GM23338 (cell line): ENCODE measurements at regions not wholly inside any gene's neighbourhood (a gene's known extent, or its start where the extent isn't known, plus 50 kb on each side); places are given as distances from the start of the nearest gene placed in this dataset.
A peak's percentile ranks its signal among the peaks of the same experiment; 100 is the strongest.

Source experiments
- ATAC-seq: fragments of 200-7000 bp; cut with Tn5 transposase; 3 replicates; pipeline ENCODE4 v1.9.1; 2020
- DNase-seq: peaks from one replicate; pipeline ENCODE4 v3.0.0-alpha.2; 2015; ENCODE audit warnings: low spot score
- H2AFZ ChIP-seq: fragments of 200-600 bp; sonication (generic); 2 replicates; pipeline ENCODE4 v1.8.0; 2016; ENCODE audit warnings: antibody characterized with exemption, mild to moderate bottlenecking, moderate library complexity
- H3F3A ChIP-seq: fragments of 200-600 bp; sonication (generic); replicated peaks from 2 replicates; pipeline ENCODE4 v1.8.0; 2017; ENCODE audit warnings: antibody characterized with exemption, mixed run types, low read depth
- H3K27ac ChIP-seq: fragments of 200-600 bp; sonication (generic); 2 replicates; pipeline ENCODE4 v1.6.1; 2016; ENCODE audit warnings: low read depth
- H3K27me3 ChIP-seq: fragments of 200-600 bp; sonication (generic); 2 replicates; pipeline ENCODE4 v1.8.0; 2016; ENCODE audit warnings: mild to moderate bottlenecking, mixed run types, moderate library complexity; ENCODE audit not compliant: insufficient read depth
- H3K36me3 ChIP-seq: fragments of 200-600 bp; sonication (generic); 2 replicates; pipeline ENCODE4 v1.8.0; 2016; ENCODE audit warnings: mild to moderate bottlenecking; ENCODE audit not compliant: insufficient read depth
- H3K4me1 ChIP-seq: fragments of 200-600 bp; sonication (generic); 2 replicates; pipeline ENCODE4 v1.8.0; 2016; ENCODE audit warnings: mild to moderate bottlenecking, moderate library complexity; ENCODE audit not compliant: insufficient read depth
- H3K4me2 ChIP-seq: fragments of 200-600 bp; sonication (generic); 2 replicates; pipeline ENCODE4 v1.7.1; 2017; ENCODE audit warnings: mixed run types
- H3K4me3 ChIP-seq: fragments of 200-600 bp; sonication (generic); 2 replicates; pipeline ENCODE4 v1.6.1; 2016; ENCODE audit warnings: mixed run types
- H3K79me2 ChIP-seq: fragments of 200-600 bp; sonication (generic); replicated peaks from 2 replicates; pipeline ENCODE4 v1.8.0; 2017; ENCODE audit warnings: mild to moderate bottlenecking; ENCODE audit not compliant: insufficient read depth
- H3K9me2 ChIP-seq: fragments of 200-600 bp; sonication (generic); 2 replicates; pipeline ENCODE4 v1.8.0; 2017; ENCODE audit not compliant: insufficient read depth
- H4K20me1 ChIP-seq: fragments of 200-600 bp; sonication (generic); replicated peaks from 2 replicates; pipeline ENCODE4 v1.8.0; 2017; ENCODE audit warnings: mild to moderate bottlenecking; ENCODE audit not compliant: insufficient read depth
- H3K27ac Mint-ChIP-seq: 2 replicates; pipeline ENCODE4 v1.8.0; 2020; ENCODE audit warnings: inconsistent platforms, mild to moderate bottlenecking, moderate library complexity, mixed read lengths
- H3K27me3 Mint-ChIP-seq: 3 replicates; pipeline ENCODE4 v1.8.0; 2022; ENCODE audit warnings: low read depth, mild to moderate bottlenecking, moderate library complexity, mixed read lengths, inconsistent platforms; ENCODE audit not compliant: insufficient read depth, poor library complexity
- H3K36me3 Mint-ChIP-seq: 3 replicates; pipeline ENCODE4 v1.8.0; 2021; ENCODE audit warnings: low read depth, mild to moderate bottlenecking, inconsistent platforms, moderate library complexity, mixed read lengths
- H3K4me1 Mint-ChIP-seq: 3 replicates; pipeline ENCODE4 v1.8.0; 2020; ENCODE audit warnings: mild to moderate bottlenecking, inconsistent platforms, mixed read lengths
- H3K4me3 Mint-ChIP-seq: 3 replicates; pipeline ENCODE4 v1.8.0; 2021; ENCODE audit warnings: moderate library complexity, mild to moderate bottlenecking, inconsistent platforms, mixed read lengths
- H3K9me3 Mint-ChIP-seq: 3 replicates; pipeline ENCODE4 v1.8.0; 2020; ENCODE audit warnings: moderate library complexity, mild to moderate bottlenecking, inconsistent platforms, mixed read lengths
- ETS1 ChIP-seq: IDR thresholded peaks from 2 replicates; pipeline ENCODE4 v1.6.1; 2016; ENCODE audit warnings: antibody characterized with exemption
- EZH2 ChIP-seq: fragments of 200-600 bp; sonication (generic); IDR thresholded peaks from one replicate; pipeline ENCODE4 v1.8.0; 2017; ENCODE audit warnings: antibody characterized with exemption, mild to moderate bottlenecking, low read depth; ENCODE audit not compliant: unreplicated experiment
- EZH2phosphoT487 ChIP-seq: fragments of 200-600 bp; sonication (generic); IDR thresholded peaks from one replicate; pipeline ENCODE4 v1.8.1; 2018; ENCODE audit warnings: antibody characterized with exemption; ENCODE audit not compliant: unreplicated experiment
- JUNB ChIP-seq: IDR thresholded peaks from one replicate; pipeline ENCODE4 v1.6.1; 2016; ENCODE audit warnings: antibody characterized with exemption; ENCODE audit not compliant: unreplicated experiment
- NANOG ChIP-seq: IDR thresholded peaks from 2 replicates; pipeline ENCODE4 v1.6.1; 2016; ENCODE audit warnings: antibody characterized with exemption, borderline replicate concordance
- POLR2AphosphoS5 ChIP-seq: IDR thresholded peaks from 2 replicates; pipeline ENCODE4 v1.6.1; 2016; ENCODE audit warnings: antibody characterized with exemption, low read depth
- ZNF114 ChIP-seq: fragments of 250-450 bp; sonication (Bioruptor Pico); IDR thresholded peaks from 2 replicates; pipeline ENCODE4 v1.5.0; 2020; ENCODE audit warnings: mild to moderate bottlenecking, moderate library complexity
- TF ChIP-seq, protein P1 (sequence below), 2 experiments: fragments of 200-600 bp in 1 of 2; sonication (generic) in 1 of 2; conservative IDR thresholded peaks; 2 replicates each; pipeline versions ENCODE4 v1.5.1 to v1.6.1; 2016 to 2017; ENCODE audit warnings: antibody characterized with exemption in 2 of 2, low read depth in 2 of 2, mild to moderate bottlenecking in 2 of 2, moderate library complexity in 1 of 2
- TF ChIP-seq, protein P2 (sequence below): fragments of 250-450 bp; sonication (Bioruptor Pico); IDR thresholded peaks from 2 replicates; pipeline ENCODE4 v1.5.0; 2020; ENCODE audit warnings: mild to moderate bottlenecking, moderate library complexity

DNA sequence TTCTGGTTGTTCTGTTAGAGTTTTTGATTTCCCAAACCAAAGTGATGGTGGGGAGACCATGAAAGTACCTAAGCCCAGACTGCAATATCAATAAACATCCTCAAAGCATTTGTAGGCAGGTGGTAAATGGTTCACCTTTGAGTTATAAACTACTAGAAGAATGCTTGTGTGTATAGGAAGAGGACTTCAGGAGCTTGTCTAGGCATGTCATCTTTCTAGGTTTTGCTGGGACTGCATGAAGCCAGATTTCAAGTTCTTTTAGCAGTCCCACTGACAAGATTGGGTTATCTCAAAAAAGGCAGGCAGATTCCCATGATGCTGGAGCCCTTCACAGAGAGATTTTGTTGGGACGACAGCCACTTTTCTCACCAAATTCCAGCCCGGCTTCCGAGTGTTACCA lies 135.3 kb downstream of the KCNE4 start:
- Histone ChIP-seq H3K4me1 (0 out of 2 replicates have a peak, but pooled peaks cover 2% of the 10 kb centered on the region), H3K36me3 (no peaks in the 10 kb centered on the region), H3F3A (no peaks in the 10 kb centered on the region), H3K79me2 (no peaks in the 10 kb centered on the region), H3K4me3 (no peak overlapping the region), H3K27me3 (no peaks in the 10 kb centered on the region), H3K4me2 (no peak overlapping the region), H3K27ac (no peak overlapping the region), H2AFZ (peak overlapping the region; percentile 66; the same call in 1 of the 2 replicates), H4K20me1 (no peaks in the 10 kb centered on the region), H3K9me2 (0 out of 2 replicates have a peak, but pooled peaks cover 5% of the 10 kb centered on the region)
- Mint-ChIP-seq H3K4me3 (no peak overlapping the region), H3K27me3 (no peaks in the 10 kb centered on the region), H3K36me3 (no peaks in the 10 kb centered on the region; the same call in 2 of the 3 replicates), H3K4me1 (peaks cover 5% of the 10 kb centered on the region; the same call in 2 of the 3 replicates), H3K9me3 (no peaks in the 10 kb centered on the region; the same call in 1 of the 3 replicates), H3K27ac (no peak overlapping the region)
- DNase-seq (no peak), ATAC-seq (no peak)
- no peak for TF ChIP-seq JUNB
- TF ChIP-seq ETS1 = no peak
- TF ChIP-seq, protein P1, sequence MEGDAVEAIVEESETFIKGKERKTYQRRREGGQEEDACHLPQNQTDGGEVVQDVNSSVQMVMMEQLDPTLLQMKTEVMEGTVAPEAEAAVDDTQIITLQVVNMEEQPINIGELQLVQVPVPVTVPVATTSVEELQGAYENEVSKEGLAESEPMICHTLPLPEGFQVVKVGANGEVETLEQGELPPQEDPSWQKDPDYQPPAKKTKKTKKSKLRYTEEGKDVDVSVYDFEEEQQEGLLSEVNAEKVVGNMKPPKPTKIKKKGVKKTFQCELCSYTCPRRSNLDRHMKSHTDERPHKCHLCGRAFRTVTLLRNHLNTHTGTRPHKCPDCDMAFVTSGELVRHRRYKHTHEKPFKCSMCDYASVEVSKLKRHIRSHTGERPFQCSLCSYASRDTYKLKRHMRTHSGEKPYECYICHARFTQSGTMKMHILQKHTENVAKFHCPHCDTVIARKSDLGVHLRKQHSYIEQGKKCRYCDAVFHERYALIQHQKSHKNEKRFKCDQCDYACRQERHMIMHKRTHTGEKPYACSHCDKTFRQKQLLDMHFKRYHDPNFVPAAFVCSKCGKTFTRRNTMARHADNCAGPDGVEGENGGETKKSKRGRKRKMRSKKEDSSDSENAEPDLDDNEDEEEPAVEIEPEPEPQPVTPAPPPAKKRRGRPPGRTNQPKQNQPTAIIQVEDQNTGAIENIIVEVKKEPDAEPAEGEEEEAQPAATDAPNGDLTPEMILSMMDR (conservative IDR thresholded peaks at IDR 0.05; ENCODE audit: low read depth in 2 of 2) = no peak
- TF ChIP-seq POLR2AphosphoS5 = no peak
- no peak for TF ChIP-seq EZH2phosphoT487
- TF ChIP-seq EZH2 = no peak
- TF ChIP-seq, protein P2, sequence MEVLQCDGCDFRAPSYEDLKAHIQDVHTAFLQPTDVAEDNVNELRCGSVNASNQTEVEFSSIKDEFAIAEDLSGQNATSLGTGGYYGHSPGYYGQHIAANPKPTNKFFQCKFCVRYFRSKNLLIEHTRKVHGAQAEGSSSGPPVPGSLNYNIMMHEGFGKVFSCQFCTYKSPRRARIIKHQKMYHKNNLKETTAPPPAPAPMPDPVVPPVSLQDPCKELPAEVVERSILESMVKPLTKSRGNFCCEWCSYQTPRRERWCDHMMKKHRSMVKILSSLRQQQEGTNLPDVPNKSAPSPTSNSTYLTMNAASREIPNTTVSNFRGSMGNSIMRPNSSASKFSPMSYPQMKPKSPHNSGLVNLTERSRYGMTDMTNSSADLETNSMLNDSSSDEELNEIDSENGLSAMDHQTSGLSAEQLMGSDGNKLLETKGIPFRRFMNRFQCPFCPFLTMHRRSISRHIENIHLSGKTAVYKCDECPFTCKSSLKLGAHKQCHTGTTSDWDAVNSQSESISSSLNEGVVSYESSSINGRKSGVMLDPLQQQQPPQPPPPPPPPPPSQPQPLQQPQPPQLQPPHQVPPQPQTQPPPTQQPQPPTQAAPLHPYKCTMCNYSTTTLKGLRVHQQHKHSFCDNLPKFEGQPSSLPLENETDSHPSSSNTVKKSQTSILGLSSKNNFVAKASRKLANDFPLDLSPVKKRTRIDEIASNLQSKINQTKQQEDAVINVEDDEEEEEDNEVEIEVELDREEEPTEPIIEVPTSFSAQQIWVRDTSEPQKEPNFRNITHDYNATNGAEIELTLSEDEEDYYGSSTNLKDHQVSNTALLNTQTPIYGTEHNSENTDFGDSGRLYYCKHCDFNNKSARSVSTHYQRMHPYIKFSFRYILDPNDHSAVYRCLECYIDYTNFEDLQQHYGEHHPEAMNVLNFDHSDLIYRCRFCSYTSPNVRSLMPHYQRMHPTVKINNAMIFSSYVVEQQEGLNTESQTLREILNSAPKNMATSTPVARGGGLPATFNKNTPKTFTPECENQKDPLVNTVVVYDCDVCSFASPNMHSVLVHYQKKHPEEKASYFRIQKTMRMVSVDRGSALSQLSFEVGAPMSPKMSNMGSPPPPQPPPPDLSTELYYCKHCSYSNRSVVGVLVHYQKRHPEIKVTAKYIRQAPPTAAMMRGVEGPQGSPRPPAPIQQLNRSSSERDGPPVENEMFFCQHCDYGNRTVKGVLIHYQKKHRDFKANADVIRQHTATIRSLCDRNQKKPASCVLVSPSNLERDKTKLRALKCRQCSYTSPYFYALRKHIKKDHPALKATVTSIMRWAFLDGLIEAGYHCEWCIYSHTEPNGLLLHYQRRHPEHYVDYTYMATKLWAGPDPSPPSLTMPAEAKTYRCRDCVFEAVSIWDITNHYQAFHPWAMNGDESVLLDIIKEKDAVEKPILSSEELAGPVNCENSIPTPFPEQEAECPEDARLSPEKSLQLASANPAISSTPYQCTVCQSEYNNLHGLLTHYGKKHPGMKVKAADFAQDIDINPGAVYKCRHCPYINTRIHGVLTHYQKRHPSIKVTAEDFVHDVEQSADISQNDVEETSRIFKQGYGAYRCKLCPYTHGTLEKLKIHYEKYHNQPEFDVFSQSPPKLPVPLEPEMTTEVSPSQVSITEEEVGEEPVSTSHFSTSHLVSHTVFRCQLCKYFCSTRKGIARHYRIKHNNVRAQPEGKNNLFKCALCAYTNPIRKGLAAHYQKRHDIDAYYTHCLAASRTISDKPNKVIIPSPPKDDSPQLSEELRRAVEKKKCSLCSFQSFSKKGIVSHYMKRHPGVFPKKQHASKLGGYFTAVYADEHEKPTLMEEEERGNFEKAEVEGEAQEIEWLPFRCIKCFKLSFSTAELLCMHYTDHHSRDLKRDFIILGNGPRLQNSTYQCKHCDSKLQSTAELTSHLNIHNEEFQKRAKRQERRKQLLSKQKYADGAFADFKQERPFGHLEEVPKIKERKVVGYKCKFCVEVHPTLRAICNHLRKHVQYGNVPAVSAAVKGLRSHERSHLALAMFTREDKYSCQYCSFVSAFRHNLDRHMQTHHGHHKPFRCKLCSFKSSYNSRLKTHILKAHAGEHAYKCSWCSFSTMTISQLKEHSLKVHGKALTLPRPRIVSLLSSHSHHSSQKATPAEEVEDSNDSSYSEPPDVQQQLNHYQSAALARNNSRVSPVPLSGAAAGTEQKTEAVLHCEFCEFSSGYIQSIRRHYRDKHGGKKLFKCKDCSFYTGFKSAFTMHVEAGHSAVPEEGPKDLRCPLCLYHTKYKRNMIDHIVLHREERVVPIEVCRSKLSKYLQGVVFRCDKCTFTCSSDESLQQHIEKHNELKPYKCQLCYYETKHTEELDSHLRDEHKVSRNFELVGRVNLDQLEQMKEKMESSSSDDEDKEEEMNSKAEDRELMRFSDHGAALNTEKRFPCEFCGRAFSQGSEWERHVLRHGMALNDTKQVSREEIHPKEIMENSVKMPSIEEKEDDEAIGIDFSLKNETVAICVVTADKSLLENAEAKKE = no peak
- no peak for TF ChIP-seq NANOG
- no peak for TF ChIP-seq ZNF114 (CRISPR knock-in tag)
